Mucosa of rectum (tissue), 2 donors: ENCODE measurements at regions not wholly inside any gene's neighbourhood (a gene's known extent, or its start where the extent isn't known, plus 50 kb on each side); places are given as distances from the start of the nearest gene placed in this dataset.

Experiments used
- H3K27ac ChIP-seq, 2 donors: one replicate each; pipeline ENCODE4 v1.7.0; 2013; ENCODE audit warnings: inconsistent platforms in 2 of 2, low read depth in 2 of 2, low read length in 2 of 2
- H3K27me3 ChIP-seq, 2 donors: one replicate each; pipeline ENCODE4 v1.7.0; 2013; ENCODE audit warnings: low read length in 2 of 2; ENCODE audit not compliant: control insufficient read depth in 2 of 2, insufficient read depth in 2 of 2
- H3K36me3 ChIP-seq, 2 donors: one replicate each; pipeline ENCODE4 v1.7.0; 2013; ENCODE audit warnings: low read length in 2 of 2; ENCODE audit not compliant: control insufficient read depth in 2 of 2, insufficient read depth in 2 of 2
- H3K4me1 ChIP-seq, 2 donors: one replicate each; pipeline ENCODE4 v1.7.0; 2013; ENCODE audit warnings: low read length in 2 of 2, mild to moderate bottlenecking in 1 of 2; ENCODE audit not compliant: control insufficient read depth in 2 of 2, insufficient read depth in 2 of 2
- H3K4me3 ChIP-seq, 2 donors: one replicate each; pipeline ENCODE4 v1.7.0; 2013; ENCODE audit warnings: low read length in 2 of 2
- H3K9ac ChIP-seq, 2 donors: one replicate each; pipeline ENCODE4 v1.7.0; 2013; ENCODE audit warnings: low read length in 2 of 2, low read depth in 1 of 2, mild to moderate bottlenecking in 1 of 2
- H3K9me3 ChIP-seq, 2 donors: one replicate each; pipeline ENCODE4 v1.7.0; 2013; ENCODE audit warnings: low read length in 2 of 2; ENCODE audit not compliant: control insufficient read depth in 2 of 2
- donor health status: healthy.
- donor health status: Normal muscosa, but diverticular disease.

- Histone ChIP-seq H3K27ac (no peak overlapping the region), H3K9me3 (no peaks in the 10 kb centered on the region), H3K27me3 (no peaks in the 10 kb centered on the region), H3K9ac (no peak overlapping the region), H3K4me1 (no peaks in the 10 kb centered on the region), H3K36me3 (no peaks in the 10 kb centered on the region), H3K4me3 (no peak overlapping the region)
Measured at GRCh38 chr13:78485803-78486202, 117.5 kb downstream of the POU4F1 start.

- no peaks in the 10 kb centered on the region for H3K27me3 ChIP-seq
- H3K36me3 ChIP-seq = no peaks in the 10 kb centered on the region
- H3K4me3 ChIP-seq = no peak overlapping the region
- no peak overlapping the region for H3K27ac ChIP-seq
- H3K9ac ChIP-seq = no peak overlapping the region
- H3K4me1 ChIP-seq = no peaks in the 10 kb centered on the region
- H3K9me3 ChIP-seq = no peaks in the 10 kb centered on the region
Measured at GRCh38 chr13:78478183-78478582, 125.2 kb downstream of the POU4F1 start.

GRCh38 chr13:78476910-78477309, 126.4 kb downstream of the POU4F1 start:
- H3K4me1 ChIP-seq = no peaks in the 10 kb centered on the region
- H3K27ac ChIP-seq = no peak overlapping the region
- H3K9me3 ChIP-seq = no peaks in the 10 kb centered on the region
- H3K27me3 ChIP-seq = no peaks in the 10 kb centered on the region
- no peak overlapping the region for H3K9ac ChIP-seq
- H3K36me3 ChIP-seq = no peaks in the 10 kb centered on the region
- H3K4me3 ChIP-seq = no peak overlapping the region

- Histone ChIP-seq H3K27me3 (no peaks in the 10 kb centered on the region), H3K9me3 (no peaks in the 10 kb centered on the region), H3K27ac (no peak overlapping the region), H3K4me1 (no peaks in the 10 kb centered on the region), H3K36me3 (no peaks in the 10 kb centered on the region), H3K4me3 (no peak overlapping the region), H3K9ac (no peak overlapping the region)
Measured at GRCh38 chr13:78468621-78469020, 134.7 kb downstream of the POU4F1 start.

GRCh38 chr13:78465250-78465649, 138.1 kb downstream of the POU4F1 start:
- H3K36me3 ChIP-seq = no peaks in the 10 kb centered on the region
- no peak overlapping the region for H3K27ac ChIP-seq
- no peak overlapping the region for H3K9ac ChIP-seq
- no peaks in the 10 kb centered on the region for H3K4me1 ChIP-seq
- H3K4me3 ChIP-seq = no peak overlapping the region
- no peaks in the 10 kb centered on the region for H3K9me3 ChIP-seq
- no peaks in the 10 kb centered on the region for H3K27me3 ChIP-seq

- no peaks in the 10 kb centered on the region for H3K4me1 ChIP-seq
- no peaks in the 10 kb centered on the region for H3K36me3 ChIP-seq
- H3K27me3 ChIP-seq = no peaks in the 10 kb centered on the region
- no peaks in the 10 kb centered on the region for H3K9me3 ChIP-seq
- no peak overlapping the region for H3K9ac ChIP-seq
- H3K27ac ChIP-seq = no peak overlapping the region
- H3K4me3 ChIP-seq = no peak overlapping the region
Measured at GRCh38 chr13:78460176-78460575, 143.2 kb downstream of the POU4F1 start.

- Histone ChIP-seq H3K27me3 (no peaks in the 10 kb centered on the region), H3K36me3 (no peaks in the 10 kb centered on the region), H3K4me1 (no peaks in the 10 kb centered on the region), H3K9ac (no peak overlapping the region), H3K27ac (no peak overlapping the region), H3K4me3 (no peak overlapping the region), H3K9me3 (no peaks in the 10 kb centered on the region)
Measured at GRCh38 chr13:78443839-78444238, 159.5 kb downstream of the POU4F1 start.

GRCh38 chr13:78437781-78438180, 165.6 kb downstream of the POU4F1 start:
- Histone ChIP-seq H3K27me3 (no peaks in the 10 kb centered on the region), H3K4me3 (no peak overlapping the region), H3K9ac (no peak overlapping the region), H3K9me3 (no peaks in the 10 kb centered on the region), H3K27ac (no peak overlapping the region), H3K4me1 (no peaks in the 10 kb centered on the region), H3K36me3 (no peaks in the 10 kb centered on the region)

- Histone ChIP-seq H3K9me3 (no peaks in the 10 kb centered on the region), H3K4me3 (no peak overlapping the region), H3K27me3 (no peaks in the 10 kb centered on the region), H3K36me3 (no peaks in the 10 kb centered on the region), H3K9ac (no peak overlapping the region), H3K4me1 (no peaks in the 10 kb centered on the region), H3K27ac (no peak overlapping the region)
Measured at GRCh38 chr13:78436311-78436710, 167.0 kb downstream of the POU4F1 start.

GRCh38 chr13:78431328-78431727, 172.0 kb downstream of the POU4F1 start:
- Histone ChIP-seq H3K9me3 (no peaks in the 10 kb centered on the region), H3K9ac (no peak overlapping the region), H3K4me3 (no peak overlapping the region), H3K27ac (no peak overlapping the region), H3K36me3 (no peaks in the 10 kb centered on the region), H3K27me3 (no peaks in the 10 kb centered on the region), H3K4me1 (no peaks in the 10 kb centered on the region)

GRCh38 chr13:78430811-78431210, 172.5 kb downstream of the POU4F1 start:
- H3K36me3 ChIP-seq = no peaks in the 10 kb centered on the region
- no peaks in the 10 kb centered on the region for H3K4me1 ChIP-seq
- H3K9me3 ChIP-seq = no peaks in the 10 kb centered on the region
- H3K27ac ChIP-seq = no peak overlapping the region
- H3K4me3 ChIP-seq = no peak overlapping the region
- H3K9ac ChIP-seq = no peak overlapping the region
- no peaks in the 10 kb centered on the region for H3K27me3 ChIP-seq
